Testis (tissue), 2 donors: ENCODE measurements at regions not wholly inside any gene's neighbourhood (a gene's known extent, or its start where the extent isn't known, plus 50 kb on each side); places are given as distances from the start of the nearest gene placed in this dataset.

ENCODE experiments used
- CTCF ChIP-seq, 3 experiments: fragments of 450-650 bp in 2 of 3; fragments of 200-600 bp in 1 of 3; sonication (generic) in 1 of 3; IDR thresholded peaks; one replicate each; pipeline ENCODE4 v1.5.1; 2016 to 2019; ENCODE audit warnings: antibody characterized with exemption in 3 of 3, mild to moderate bottlenecking in 2 of 3, moderate library complexity in 1 of 3
- POLR2A ChIP-seq: fragments of 450-650 bp; IDR thresholded peaks from one replicate; pipeline ENCODE4 v1.6.1; 2017; ENCODE audit warnings: antibody characterized with exemption, mild to moderate bottlenecking, moderate library complexity

- no peak for TF ChIP-seq CTCF (IDR thresholded peaks at IDR 0.05)
- TF ChIP-seq POLR2A: no peak
These were observed 628.2 kb downstream of the CDH26 start for GRCh38 chr20:60586269-60587050.
